Osteocyte (in vitro differentiated cells): ENCODE measurements at regions not wholly inside any gene's neighbourhood (a gene's known extent, or its start where the extent isn't known, plus 50 kb on each side); places are given as distances from the start of the nearest gene placed in this dataset.
"Not testable (repeated sequence)": the region's sequence is repeated elsewhere in the genome, so short reads cannot be mapped to it uniquely, and the experiment has no call there.

Experiments
- DNase-seq: peaks from one replicate; pipeline ENCODE4 v3.0.0; 2021; ENCODE audit warnings: mixed read lengths; ENCODE audit not compliant: unreplicated experiment; ENCODE audit errors: extremely low spot score
- H3K27ac Mint-ChIP-seq: one replicate; pipeline ENCODE4 v1.8.0; 2021; ENCODE audit warnings: mild to moderate bottlenecking, mixed read lengths; ENCODE audit not compliant: unreplicated experiment
- H3K27me3 Mint-ChIP-seq: one replicate; pipeline ENCODE4 v1.8.0; 2021; ENCODE audit warnings: mixed read lengths; ENCODE audit not compliant: unreplicated experiment
- H3K36me3 Mint-ChIP-seq: one replicate; pipeline ENCODE4 v1.8.0; 2021; ENCODE audit warnings: mixed read lengths; ENCODE audit not compliant: unreplicated experiment
- H3K4me1 Mint-ChIP-seq: one replicate; pipeline ENCODE4 v1.8.0; 2021; ENCODE audit warnings: mixed read lengths; ENCODE audit not compliant: unreplicated experiment
- H3K4me3 Mint-ChIP-seq: one replicate; pipeline ENCODE4 v1.8.0; 2021; ENCODE audit warnings: mild to moderate bottlenecking, moderate library complexity, mixed read lengths; ENCODE audit not compliant: unreplicated experiment
- H3K9me3 Mint-ChIP-seq: one replicate; pipeline ENCODE4 v1.8.0; 2021; ENCODE audit warnings: mixed read lengths; ENCODE audit not compliant: unreplicated experiment
- CTCF ChIP-seq: fragments of 200-600 bp; sonication (generic); IDR thresholded peaks from 2 replicates; pipeline ENCODE4 v1.5.0; 2021; ENCODE audit warnings: antibody characterized with exemption, mild to moderate bottlenecking, moderate library complexity

- H3K27ac Mint-ChIP-seq, DNase-seq, H3K27me3 Mint-ChIP-seq, H3K4me1 Mint-ChIP-seq, H3K36me3 Mint-ChIP-seq, H3K4me3 Mint-ChIP-seq: not testable (repeated sequence)
- H3K9me3 Mint-ChIP-seq, result peaks cover 18% of the 10 kb centered on the region
These were observed 738.2 kb downstream of the PRIM2 start for GRCh38 chr6:58055465-58056176.

- not testable (repeated sequence) for H3K4me1 Mint-ChIP-seq, DNase-seq, H3K27me3 Mint-ChIP-seq, H3K4me3 Mint-ChIP-seq, H3K27ac Mint-ChIP-seq, H3K9me3 Mint-ChIP-seq, H3K36me3 Mint-ChIP-seq
These were observed 742.3 kb downstream of the PRIM2 start for GRCh38 chr6:58059701-58060100.

- not testable (repeated sequence) for H3K27me3 Mint-ChIP-seq, H3K4me3 Mint-ChIP-seq, H3K36me3 Mint-ChIP-seq, H3K9me3 Mint-ChIP-seq, DNase-seq, H3K4me1 Mint-ChIP-seq, H3K27ac Mint-ChIP-seq
These were observed 746.1 kb downstream of the PRIM2 start for GRCh38 chr6:58063542-58063941.

- not testable (repeated sequence) for H3K4me1 Mint-ChIP-seq, H3K27ac Mint-ChIP-seq, DNase-seq, H3K36me3 Mint-ChIP-seq, H3K9me3 Mint-ChIP-seq, H3K27me3 Mint-ChIP-seq, H3K4me3 Mint-ChIP-seq
These were observed 750.6 kb downstream of the PRIM2 start for GRCh38 chr6:58067867-58068548.

GRCh38 chr6:58073263-58073662 is 755.8 kb downstream of the PRIM2 start:
- H3K36me3 Mint-ChIP-seq, result no peaks in the 10 kb centered on the region
- no peak for TF ChIP-seq CTCF

GRCh38 chr6:58090067-58090466 is 772.6 kb downstream of the PRIM2 start:
- H3K27ac Mint-ChIP-seq, DNase-seq, H3K27me3 Mint-ChIP-seq, H3K4me1 Mint-ChIP-seq, H3K36me3 Mint-ChIP-seq, H3K9me3 Mint-ChIP-seq, H3K4me3 Mint-ChIP-seq: not testable (repeated sequence)

More at GRCh38 chr6:58073263-58073662, 755.8 kb downstream of the PRIM2 start:
- Mint-ChIP-seq H3K27ac (no peak overlapping the region), H3K27me3 (no peaks in the 10 kb centered on the region), H3K4me1 (no peaks in the 10 kb centered on the region), H3K9me3 (peaks cover 10% of the 10 kb centered on the region), H3K4me3 (no peak overlapping the region)
- DNase-seq, result no peak

GRCh38 chr6:58097251-58097650 is 779.8 kb downstream of the PRIM2 start:
- H3K36me3 Mint-ChIP-seq, H3K4me1 Mint-ChIP-seq, H3K27ac Mint-ChIP-seq, H3K27me3 Mint-ChIP-seq, DNase-seq, H3K4me3 Mint-ChIP-seq: not testable (repeated sequence)
- H3K9me3 Mint-ChIP-seq, result peaks cover 14% of the 10 kb centered on the region

GRCh38 chr6:58113960-58114359 is 796.5 kb downstream of the PRIM2 start:
- peaks cover 9% of the 10 kb centered on the region for H3K9me3 Mint-ChIP-seq
- no peaks in the 10 kb centered on the region for H3K36me3 Mint-ChIP-seq
- DNase-seq, result no peak

GRCh38 chr6:58117162-58117561 is 799.7 kb downstream of the PRIM2 start:
- not testable (repeated sequence) for DNase-seq, H3K27ac Mint-ChIP-seq, H3K36me3 Mint-ChIP-seq, H3K4me1 Mint-ChIP-seq, H3K9me3 Mint-ChIP-seq, H3K4me3 Mint-ChIP-seq, H3K27me3 Mint-ChIP-seq

More at GRCh38 chr6:58113960-58114359, 796.5 kb downstream of the PRIM2 start:
- Mint-ChIP-seq H3K4me3 (no peak overlapping the region), H3K4me1 (no peaks in the 10 kb centered on the region), H3K27ac (no peak overlapping the region), H3K27me3 (no peaks in the 10 kb centered on the region)
- TF ChIP-seq CTCF, result no peak

- H3K36me3 Mint-ChIP-seq, H3K9me3 Mint-ChIP-seq, DNase-seq, H3K4me1 Mint-ChIP-seq, H3K27me3 Mint-ChIP-seq, H3K4me3 Mint-ChIP-seq, H3K27ac Mint-ChIP-seq: not testable (repeated sequence)
These were observed 804.2 kb downstream of the PRIM2 start for GRCh38 chr6:58121616-58122015.
